PC-3 (cell line): ENCODE measurements at regions not wholly inside any gene's neighbourhood (a gene's known extent, or its start where the extent isn't known, plus 50 kb on each side); places are given as distances from the start of the nearest gene placed in this dataset.

Experiments used
- ATAC-seq: fragments of 200-7000 bp; cut with Tn5 transposase; 2 replicates; pipeline ENCODE4 v1.9.1; 2020; ENCODE audit warnings: mild to moderate bottlenecking, moderate library complexity
- BruUV-seq: library from RNA; stranded (reverse); fragments of 400-500 nt; replicated peaks from 2 replicates; lab custom pipeline; 2021; lab: Mats Ljungman, UMichigan
- CTCF ChIA-PET: fragments of 300-600 bp; sonication (Branson Sonifier 250); formaldehyde crosslinking; loops from one replicate; lab custom pipeline; 2022; ENCODE audit warnings: antibody characterized with exemption; lab: Charles Lee
- POLR2A ChIA-PET: fragments of 300-600 bp; sonication (Branson Sonifier 250); formaldehyde crosslinking; loops from one replicate; lab custom pipeline; 2022; ENCODE audit warnings: antibody characterized with exemption; ENCODE audit not compliant: unreplicated experiment; lab: Charles Lee
- DNase-seq: peaks from one replicate; pipeline ENCODE4 v3.0.0-alpha.2; 2015
- H2AFZ ChIP-seq: fragments of 300-600 bp; sonication (generic); 2 replicates; pipeline ENCODE4 v1.6.0; 2016; ENCODE audit warnings: antibody characterized with exemption, low read length
- H3F3A ChIP-seq: fragments of 300-600 bp; sonication (generic); one replicate; pipeline ENCODE4 v1.6.0; 2017; ENCODE audit warnings: antibody characterized with exemption, low read length, control low read depth, mild to moderate bottlenecking; ENCODE audit not compliant: unreplicated experiment
- H3K27ac ChIP-seq: fragments of 300-600 bp; sonication (generic); 2 replicates; pipeline ENCODE4 v1.5.1; 2016; ENCODE audit warnings: mild to moderate bottlenecking, low read length
- H3K27me3 ChIP-seq: fragments of 300-600 bp; sonication (generic); 2 replicates; pipeline ENCODE4 v1.6.1; 2016; ENCODE audit warnings: low read length, mixed read lengths
- H3K36me3 ChIP-seq: fragments of 300-600 bp; sonication (generic); 2 replicates; pipeline ENCODE4 v1.6.1; 2016; ENCODE audit warnings: low read depth, mixed run types, low read length, mixed read lengths
- H3K4me1 ChIP-seq: fragments of 300-600 bp; sonication (generic); 2 replicates; pipeline ENCODE4 v1.5.1; 2016; ENCODE audit warnings: low read length; ENCODE audit not compliant: insufficient read depth
- H3K4me2 ChIP-seq: fragments of 300-600 bp; sonication (generic); 2 replicates; pipeline ENCODE4 v1.6.0; 2016; ENCODE audit warnings: low read length
- H3K4me3 ChIP-seq: fragments of 300-600 bp; sonication (generic); 2 replicates; pipeline ENCODE4 v1.5.1; 2016; ENCODE audit warnings: mild to moderate bottlenecking, low read length, mixed read lengths
- H3K79me2 ChIP-seq: fragments of 300-600 bp; sonication (generic); 2 replicates; pipeline ENCODE4 v1.6.1; 2017; ENCODE audit warnings: low read length, mixed read lengths
- H3K9ac ChIP-seq: fragments of 300-600 bp; sonication (generic); 2 replicates; pipeline ENCODE4 v1.6.0; 2016; ENCODE audit warnings: mild to moderate bottlenecking, low read length
- H3K9me2 ChIP-seq: fragments of 300-600 bp; sonication (generic); replicated peaks from 2 replicates; pipeline ENCODE4 v1.6.1; 2016; ENCODE audit warnings: mixed run types, low read length, mixed read lengths
- H3K9me3 ChIP-seq: fragments of 300-600 bp; sonication (generic); 2 replicates; pipeline ENCODE4 v1.6.1; 2016; ENCODE audit warnings: low read length, mixed read lengths
- H4K20me1 ChIP-seq: fragments of 300-600 bp; sonication (generic); 2 replicates; pipeline ENCODE4 v1.6.1; 2016; ENCODE audit warnings: low read length, mixed read lengths
- CTCF ChIP-seq: fragments of 300-600 bp; sonication (generic); conservative IDR thresholded peaks from 2 replicates; pipeline ENCODE4 v1.5.1; 2017; ENCODE audit warnings: antibody characterized with exemption, low read depth, mild to moderate bottlenecking, low read length
- EZH2 ChIP-seq: fragments of 300-600 bp; sonication (generic); IDR thresholded peaks from one replicate; pipeline ENCODE4 v1.6.1; 2017; ENCODE audit warnings: antibody characterized with exemption, mild to moderate bottlenecking, low read length; ENCODE audit not compliant: unreplicated experiment
- EZH2phosphoT487 ChIP-seq: fragments of 300-600 bp; sonication (generic); IDR thresholded peaks from 2 replicates; pipeline ENCODE4 v1.6.1; 2018; ENCODE audit warnings: mild to moderate bottlenecking, antibody characterized with exemption, low read length, borderline replicate concordance
- intact Hi-C: fragments of 100-400 bp; cut with micrococcal nuclease; formaldehyde crosslinking; loops from 2 replicates; pipeline ENCODE4 v1.9.0; 2023

GRCh38 chr7:46133072-46133471, 212.0 kb upstream of the IGFBP3 start:
- intact Hi-C loops = no loop called here
- Histone ChIP-seq H3K4me3 (no peak overlapping the region), H3K9me2 (no peaks in the 10 kb centered on the region), H3K4me2 (no peak overlapping the region), H2AFZ (no peak overlapping the region), H3K27ac (no peak overlapping the region), H3F3A (no peaks in the 10 kb centered on the region), H3K9me3 (no peaks in the 10 kb centered on the region), H3K27me3 (no peaks in the 10 kb centered on the region), H4K20me1 (no peaks in the 10 kb centered on the region), H3K79me2 (no peaks in the 10 kb centered on the region), H3K9ac (no peak overlapping the region), H3K36me3 (no peaks in the 10 kb centered on the region), H3K4me1 (no peaks in the 10 kb centered on the region)
- CTCF ChIA-PET = no interaction called here
- POLR2A ChIA-PET = interaction anchor here (0.6 kb wide), 1 partner anchor 10 kb away, joined by 4 read pairs; no protein-coding TSS in a partner anchor
- ATAC-seq = no peak
- TF ChIP-seq EZH2phosphoT487 = no peak
- no peak for TF ChIP-seq CTCF
- no peak for TF ChIP-seq EZH2
- DNase-seq = no peak
- BruUV-seq = no TSS peak

GRCh38 chr7:46131916-46132795, 211.1 kb upstream of the IGFBP3 start:
- Histone ChIP-seq H3K27me3 (no peaks in the 10 kb centered on the region), H3K79me2 (no peaks in the 10 kb centered on the region), H4K20me1 (no peaks in the 10 kb centered on the region), H2AFZ (no peak overlapping the region), H3K9me2 (no peaks in the 10 kb centered on the region), H3K27ac (no peak overlapping the region), H3K4me1 (peaks cover 4% of the 10 kb centered on the region), H3K36me3 (no peaks in the 10 kb centered on the region), H3K4me3 (no peak overlapping the region), H3K9ac (no peak overlapping the region), H3K4me2 (no peak overlapping the region), H3K9me3 (no peaks in the 10 kb centered on the region), H3F3A (no peaks in the 10 kb centered on the region)
- ChIA-PET CTCF (no interaction called here), POLR2A (no interaction called here)
- BruUV-seq = no TSS peak
- intact Hi-C loops = no loop called here
- ATAC-seq (peak; percentile 54; the same call in 1 of the 2 replicates), DNase-seq (no peak)
- TF ChIP-seq CTCF = 0 out of 2 replicates have a peak, but pooled peaks have one; percentile 21
- no peak for TF ChIP-seq EZH2

- intact Hi-C loops = no loop called here
- no peaks in the 10 kb centered on the region for H3K27me3 ChIP-seq
- ATAC-seq (peak; percentile 30; the same call in 1 of the 2 replicates), DNase-seq (no peak)
- no peak overlapping the region for H3K9ac ChIP-seq
- no peak overlapping the region for H2AFZ ChIP-seq
- H3K9me2 ChIP-seq = no peaks in the 10 kb centered on the region
- no peaks in the 10 kb centered on the region for H3F3A ChIP-seq
- H4K20me1 ChIP-seq = no peaks in the 10 kb centered on the region
- CTCF ChIA-PET = no interaction called here
- H3K27ac ChIP-seq = no peak overlapping the region
- H3K4me2 ChIP-seq = no peak overlapping the region
- BruUV-seq = no TSS peak
- H3K4me3 ChIP-seq = no peak overlapping the region
- TF ChIP-seq CTCF (peak; percentile 33; the same call in 1 of the 2 replicates), EZH2phosphoT487 (no peak)
- no peaks in the 10 kb centered on the region for H3K36me3 ChIP-seq
- H3K4me1 ChIP-seq = peaks cover 15% of the 10 kb centered on the region
- no peaks in the 10 kb centered on the region for H3K79me2 ChIP-seq
- POLR2A ChIA-PET = no interaction called here
- no peaks in the 10 kb centered on the region for H3K9me3 ChIP-seq
Measured at GRCh38 chr7:46129831-46130230, 208.8 kb upstream of the IGFBP3 start.
